Calu3 (cell line): ENCODE measurements at regions not wholly inside any gene's neighbourhood (a gene's known extent, or its start where the extent isn't known, plus 50 kb on each side); places are given as distances from the start of the nearest gene placed in this dataset.
A peak's percentile ranks its signal among the peaks of the same experiment; 100 is the strongest.

Experiments used
- BruUV-seq: library from RNA; stranded (reverse); fragments of 400-500 nt; replicated peaks from 2 replicates; lab custom pipeline; 2021; lab: Mats Ljungman, UMichigan
- CTCF ChIA-PET: fragments of 300-600 bp; sonication (Branson Sonifier 250); formaldehyde crosslinking; loops from one replicate; lab custom pipeline; 2022; ENCODE audit warnings: antibody characterized with exemption; lab: Charles Lee
- DNase-seq: peaks from one replicate; pipeline ENCODE4 v3.0.0; 2022
- H3K27ac Mint-ChIP-seq: one replicate; pipeline ENCODE4 v1.8.0; 2022; ENCODE audit warnings: mixed read lengths; ENCODE audit not compliant: unreplicated experiment
- H3K27me3 Mint-ChIP-seq: one replicate; pipeline ENCODE4 v1.8.0; 2022; ENCODE audit warnings: mixed read lengths; ENCODE audit not compliant: unreplicated experiment
- H3K36me3 Mint-ChIP-seq: one replicate; pipeline ENCODE4 v1.8.0; 2022; ENCODE audit warnings: mild to moderate bottlenecking, moderate library complexity, mixed read lengths; ENCODE audit not compliant: insufficient read depth, unreplicated experiment
- H3K4me1 Mint-ChIP-seq: one replicate; pipeline ENCODE4 v1.8.0; 2022; ENCODE audit warnings: mild to moderate bottlenecking, low read depth, mixed read lengths; ENCODE audit not compliant: unreplicated experiment
- H3K4me3 Mint-ChIP-seq: one replicate; pipeline ENCODE4 v1.8.0; 2022; ENCODE audit warnings: mild to moderate bottlenecking, low read depth, moderate library complexity, mixed read lengths; ENCODE audit not compliant: unreplicated experiment
- H3K9me3 Mint-ChIP-seq: one replicate; pipeline ENCODE4 v1.8.0; 2022; ENCODE audit warnings: low read depth, mixed read lengths; ENCODE audit not compliant: unreplicated experiment
- CTCF ChIP-seq: fragments of 200-600 bp; IDR thresholded peaks from one replicate; pipeline ENCODE4 v1.8.0; 2022; ENCODE audit warnings: antibody characterized with exemption; ENCODE audit not compliant: unreplicated experiment
- intact Hi-C: fragments of 100-400 bp; cut with micrococcal nuclease; formaldehyde crosslinking; loops from one replicate; pipeline ENCODE4 v1.10.0; 2022; ENCODE audit not compliant: unreplicated experiment

DNA sequence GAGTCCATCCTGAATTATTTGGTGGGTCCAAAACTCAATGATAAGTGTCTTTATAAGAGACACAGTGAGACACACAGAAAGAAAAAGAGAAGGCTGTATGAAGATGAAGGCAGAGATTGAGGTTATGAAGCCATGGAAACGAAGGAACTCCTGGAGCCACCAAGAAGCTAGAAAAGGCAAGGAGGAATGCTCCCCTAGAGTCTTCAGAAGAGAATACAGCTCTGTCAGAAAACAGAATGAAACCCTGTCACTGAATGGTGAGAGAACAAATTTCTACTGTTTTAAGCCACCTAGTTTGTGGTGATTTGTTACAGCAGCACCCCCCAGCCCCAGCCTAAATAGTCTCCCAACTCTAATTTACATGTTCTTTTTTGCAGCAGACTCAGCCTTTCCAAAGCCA, 635.1 kb downstream of the EPHA7 start:
- no TSS peak for BruUV-seq
- Mint-ChIP-seq H3K36me3 (no peaks in the 10 kb centered on the region), H3K9me3 (peaks cover 15% of the 10 kb centered on the region), H3K4me1 (no peaks in the 10 kb centered on the region), H3K4me3 (no peak overlapping the region), H3K27ac (no peak overlapping the region), H3K27me3 (no peaks in the 10 kb centered on the region)
- CTCF ChIA-PET = no interaction called here
- intact Hi-C loops = no loop called here
- no peak for TF ChIP-seq CTCF
- DNase-seq = no peak

DNA sequence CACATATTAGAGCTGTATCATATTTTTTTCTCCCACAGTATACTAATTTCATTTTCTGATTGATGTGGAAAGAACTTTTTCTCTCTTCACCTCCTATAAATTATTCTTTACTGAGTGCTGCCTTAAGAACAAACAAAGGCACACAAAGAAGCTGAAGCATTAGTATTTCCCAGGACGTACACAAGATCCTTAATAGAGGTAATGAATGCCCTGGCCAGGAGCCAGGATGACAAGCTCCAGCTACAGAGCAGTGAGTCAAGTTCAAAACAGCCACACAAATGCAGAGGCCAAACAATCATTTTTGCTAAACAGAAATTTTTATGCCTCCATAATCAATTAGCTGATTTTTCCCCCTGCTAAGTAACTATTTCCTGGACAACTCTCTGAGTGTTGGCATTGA, 639.6 kb downstream of the EPHA7 start:
- TF ChIP-seq CTCF = no peak
- peak; percentile 1 for DNase-seq
- Mint-ChIP-seq H3K36me3 (no peaks in the 10 kb centered on the region), H3K27me3 (no peaks in the 10 kb centered on the region), H3K9me3 (peaks cover 7% of the 10 kb centered on the region), H3K27ac (no peak overlapping the region), H3K4me1 (no peaks in the 10 kb centered on the region), H3K4me3 (no peak overlapping the region)
- CTCF ChIA-PET = no interaction called here
- intact Hi-C loops = no loop called here
- no TSS peak for BruUV-seq

GRCh38 chr6:92777146-92777740, 642.1 kb downstream of the EPHA7 start:
- TF ChIP-seq CTCF = no peak
- Mint-ChIP-seq H3K36me3 (no peaks in the 10 kb centered on the region), H3K4me1 (no peaks in the 10 kb centered on the region), H3K27ac (no peak overlapping the region), H3K27me3 (no peaks in the 10 kb centered on the region), H3K4me3 (no peak overlapping the region), H3K9me3 (peaks cover 2% of the 10 kb centered on the region)
- CTCF ChIA-PET = no interaction called here
- intact Hi-C loops = no loop called here
- BruUV-seq = no TSS peak
- DNase-seq = no peak

- no peaks in the 10 kb centered on the region for H3K36me3 Mint-ChIP-seq
- no peak overlapping the region for H3K4me3 Mint-ChIP-seq
- intact Hi-C loops = no loop called here
- no peak for DNase-seq
- no peak overlapping the region for H3K27ac Mint-ChIP-seq
- peaks cover 3% of the 10 kb centered on the region for H3K9me3 Mint-ChIP-seq
- no peaks in the 10 kb centered on the region for H3K27me3 Mint-ChIP-seq
- no peaks in the 10 kb centered on the region for H3K4me1 Mint-ChIP-seq
- BruUV-seq = no TSS peak
- CTCF ChIA-PET = no interaction called here
- TF ChIP-seq CTCF = no peak
Observed at GRCh38 chr6:92770540-92770939, 648.8 kb downstream of the EPHA7 start.
